ENCODE measurements at regions not wholly inside any gene's neighbourhood (a gene's known extent, or its start where the extent isn't known, plus 50 kb on each side); places are given as distances from the start of the nearest gene placed in this dataset.

DNA sequence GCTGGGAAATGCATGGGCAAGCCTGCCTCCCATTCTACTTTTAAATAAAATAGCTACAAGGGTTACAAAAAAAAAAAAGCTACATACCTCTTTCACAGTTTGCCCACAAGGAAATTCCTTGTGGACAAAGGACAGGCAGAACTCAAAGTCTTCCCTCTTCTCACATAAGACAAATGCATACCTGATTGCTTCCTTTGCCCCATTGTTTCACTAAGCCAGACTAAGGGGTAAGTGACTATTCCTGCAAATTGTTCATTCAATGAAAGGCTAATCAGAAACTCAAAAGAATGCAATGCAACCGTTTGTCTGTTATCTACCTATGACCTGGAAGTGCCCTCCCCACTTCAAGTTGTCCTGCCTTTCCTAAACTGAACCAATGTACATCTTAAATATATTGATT lies 780.6 kb downstream of the FAM133A start:
- DNase-seq: no peak
- Histone ChIP-seq H3K36me3 (no peaks in the 10 kb centered on the region), H3K9me3 (no peaks in the 10 kb centered on the region), H3K27me3 (no peaks in the 10 kb centered on the region), H3K4me3 (no peak overlapping the region)

DNA sequence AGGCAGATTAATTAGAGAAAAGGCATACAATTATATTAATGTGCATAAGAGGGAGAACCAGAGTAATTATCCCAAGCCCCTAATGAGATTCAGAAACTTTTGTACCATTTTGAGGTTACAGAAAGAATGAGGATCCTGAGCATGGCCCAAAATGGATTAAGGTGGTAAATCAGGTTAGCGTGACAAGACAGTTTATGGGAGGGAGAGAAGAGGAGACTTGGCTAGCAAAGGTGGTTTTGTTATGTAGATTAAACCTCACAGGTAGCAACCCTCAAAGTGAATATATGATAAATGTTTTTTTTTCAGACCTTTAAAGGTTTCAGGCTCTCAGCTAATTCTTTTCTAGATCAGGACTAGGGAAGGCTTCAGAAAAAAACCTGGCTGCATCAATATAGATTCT lies 781.8 kb downstream of the FAM133A start:
- Histone ChIP-seq H3K9me3 (no peaks in the 10 kb centered on the region), H3K27me3 (no peaks in the 10 kb centered on the region), H3K36me3 (no peaks in the 10 kb centered on the region), H3K4me3 (no peak overlapping the region)
- DNase-seq: no peak

DNA sequence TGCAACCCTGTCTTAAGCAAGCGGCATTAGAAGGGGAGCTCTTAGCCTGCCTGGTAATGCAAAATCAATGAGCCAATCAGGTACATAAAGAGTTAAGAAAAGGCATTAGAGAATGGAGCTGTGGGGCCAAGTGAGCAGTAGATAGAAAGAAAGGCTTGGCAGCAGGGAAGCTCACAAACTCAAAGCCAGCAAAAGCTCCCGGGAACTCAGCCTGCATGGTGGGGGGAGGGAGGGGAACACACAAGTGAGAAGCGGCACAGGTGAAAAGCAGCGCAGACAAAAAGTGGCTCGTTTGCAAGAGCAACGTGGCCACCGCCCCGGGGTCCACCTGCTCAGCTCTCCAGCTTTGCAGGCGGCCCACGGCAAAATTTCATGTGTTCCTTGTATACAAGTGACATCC lies 818.5 kb downstream of the FAM133A start:
- DNase-seq: no peak
- H3K27me3 ChIP-seq: no peaks in the 10 kb centered on the region
- H3K36me3 ChIP-seq: no peaks in the 10 kb centered on the region
- H3K4me3 ChIP-seq: no peak overlapping the region
- no peaks in the 10 kb centered on the region for H3K9me3 ChIP-seq

DNA sequence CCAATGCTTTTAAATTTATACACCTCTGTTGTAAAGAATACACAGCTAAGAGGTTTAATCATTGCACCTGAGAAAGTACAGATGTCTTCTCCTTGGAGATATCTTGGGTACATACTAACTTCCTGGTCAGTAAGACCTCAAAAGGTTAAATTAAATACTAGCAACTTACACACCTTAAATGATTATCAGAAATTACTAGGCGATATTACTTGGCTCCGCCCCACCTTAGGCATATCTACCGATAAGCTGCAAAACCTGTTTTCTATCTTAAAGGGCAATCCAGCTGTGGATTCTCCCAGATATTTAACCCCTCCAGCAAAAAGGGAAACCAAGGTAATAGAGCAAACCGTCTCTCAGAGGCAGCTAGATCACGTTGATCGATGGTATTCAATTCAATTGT lies 819.4 kb downstream of the FAM133A start:
- H3K36me3 ChIP-seq: no peaks in the 10 kb centered on the region
- no peaks in the 10 kb centered on the region for H3K9me3 ChIP-seq
- no peaks in the 10 kb centered on the region for H3K27me3 ChIP-seq
- DNase-seq: no peak
- no peak overlapping the region for H3K4me3 ChIP-seq

DNA sequence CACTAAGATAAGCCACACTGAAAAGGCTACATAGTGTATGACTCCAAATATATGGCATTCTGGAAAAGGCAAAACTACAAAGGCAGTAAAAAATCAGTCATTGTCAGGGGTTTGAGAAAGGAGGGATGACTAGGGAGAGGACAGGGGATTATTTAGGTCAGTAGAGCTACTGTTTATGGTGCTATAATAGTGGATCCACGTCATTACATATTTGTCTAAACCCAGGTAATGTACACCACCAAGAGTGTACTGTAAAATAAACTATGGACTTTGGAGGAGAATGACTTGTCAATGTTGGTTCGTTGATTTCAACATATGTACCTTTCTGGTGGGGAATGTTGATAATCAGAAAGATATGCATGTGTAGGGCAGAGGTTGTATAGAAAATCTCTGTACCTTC lies 837.6 kb downstream of the FAM133A start:
- Histone ChIP-seq H3K9me3 (no peaks in the 10 kb centered on the region), H3K4me3 (no peak overlapping the region), H3K36me3 (no peaks in the 10 kb centered on the region), H3K27me3 (no peaks in the 10 kb centered on the region)
- DNase-seq: no peak

DNA sequence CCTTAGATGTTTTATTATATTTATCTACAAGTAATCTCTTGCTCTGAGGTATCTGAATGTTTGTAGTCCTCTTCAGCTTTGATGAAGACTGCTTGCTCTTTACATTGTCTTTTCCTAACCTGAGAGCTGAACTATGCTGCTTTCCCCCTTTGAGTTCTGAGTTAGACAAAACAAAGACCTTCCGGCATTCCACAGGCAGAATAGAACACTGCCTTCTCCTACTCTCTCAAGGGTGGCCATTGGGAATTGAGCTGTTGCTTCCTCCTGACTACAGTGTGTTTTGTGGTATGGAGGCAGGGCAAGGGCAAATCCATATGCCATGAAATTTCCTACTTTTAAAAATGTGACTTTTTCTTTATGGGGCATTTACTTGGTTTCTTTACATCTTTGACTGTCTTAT lies 841.0 kb downstream of the FAM133A start:
- no peaks in the 10 kb centered on the region for H3K9me3 ChIP-seq
- H3K4me3 ChIP-seq: no peak overlapping the region
- H3K27me3 ChIP-seq: no peaks in the 10 kb centered on the region
- no peaks in the 10 kb centered on the region for H3K36me3 ChIP-seq
- DNase-seq: no peak

DNA sequence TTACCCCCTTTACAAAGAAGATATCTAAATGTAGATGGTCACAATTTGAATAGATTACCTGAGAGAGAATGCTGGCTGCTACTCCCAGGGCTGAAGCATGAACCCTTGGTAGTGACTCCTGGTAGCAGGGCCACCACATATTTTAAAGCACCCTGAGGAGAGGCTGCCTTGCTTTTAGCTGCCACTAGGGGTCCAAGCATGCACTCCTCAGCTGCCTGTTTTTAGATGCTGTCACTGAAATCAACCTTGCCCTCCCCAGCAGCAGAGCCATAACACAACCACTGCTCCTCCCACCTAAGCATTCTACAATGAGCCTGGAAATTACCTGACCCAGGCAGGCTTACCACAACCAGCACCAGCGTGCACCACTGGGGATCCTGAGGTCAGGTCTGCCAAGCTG lies 850.9 kb downstream of the FAM133A start:
- H3K27me3 ChIP-seq: no peaks in the 10 kb centered on the region
- H3K9me3 ChIP-seq: no peaks in the 10 kb centered on the region
- H3K36me3 ChIP-seq: no peaks in the 10 kb centered on the region
- no peak overlapping the region for H3K4me3 ChIP-seq
- no peak for DNase-seq

DNA sequence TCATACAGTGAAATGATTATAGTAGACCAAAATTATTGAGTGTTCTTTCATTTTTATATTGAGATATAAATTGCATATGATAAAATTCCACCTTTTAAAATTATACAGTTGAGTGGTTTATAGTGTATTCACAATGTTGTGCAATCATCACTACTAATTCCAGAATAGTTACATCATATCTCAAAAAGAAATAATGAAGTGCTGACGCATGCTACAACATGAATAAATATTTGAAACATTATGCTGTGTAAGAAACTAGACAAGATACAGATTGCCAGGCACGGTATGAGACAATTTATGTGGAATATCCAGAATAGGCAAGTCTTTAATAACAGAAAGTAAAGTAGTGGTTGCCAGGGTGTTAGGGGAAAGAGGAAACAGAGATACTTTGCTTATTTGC lies 871.7 kb downstream of the FAM133A start:
- Histone ChIP-seq H3K4me3 (no peak overlapping the region), H3K36me3 (no peaks in the 10 kb centered on the region), H3K27me3 (no peaks in the 10 kb centered on the region), H3K9me3 (no peaks in the 10 kb centered on the region)
- DNase-seq: no peak

DNA sequence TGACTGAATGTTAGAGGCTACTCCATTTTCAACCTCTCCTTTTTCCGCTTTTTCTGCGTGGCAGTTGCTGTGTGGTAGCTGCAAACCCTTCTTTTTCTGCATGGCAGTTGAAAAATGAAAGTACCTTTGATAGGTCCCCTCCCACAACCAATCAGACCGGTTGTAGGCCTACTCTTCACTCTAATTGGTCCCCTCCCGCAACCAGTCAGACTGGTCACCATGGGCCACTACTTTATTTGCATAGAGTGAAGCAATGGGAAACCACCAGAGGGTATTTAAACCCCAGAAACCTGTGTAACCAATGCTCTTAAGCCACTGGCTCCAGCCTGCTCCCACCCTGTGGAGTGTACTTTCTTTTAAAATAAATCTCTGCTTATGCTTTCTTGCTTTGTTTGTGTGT lies 877.8 kb downstream of the FAM133A start:
- no peak for DNase-seq
- Histone ChIP-seq H3K36me3 (no peaks in the 10 kb centered on the region), H3K4me3 (no peak overlapping the region), H3K9me3 (no peaks in the 10 kb centered on the region), H3K27me3 (no peaks in the 10 kb centered on the region)

DNA sequence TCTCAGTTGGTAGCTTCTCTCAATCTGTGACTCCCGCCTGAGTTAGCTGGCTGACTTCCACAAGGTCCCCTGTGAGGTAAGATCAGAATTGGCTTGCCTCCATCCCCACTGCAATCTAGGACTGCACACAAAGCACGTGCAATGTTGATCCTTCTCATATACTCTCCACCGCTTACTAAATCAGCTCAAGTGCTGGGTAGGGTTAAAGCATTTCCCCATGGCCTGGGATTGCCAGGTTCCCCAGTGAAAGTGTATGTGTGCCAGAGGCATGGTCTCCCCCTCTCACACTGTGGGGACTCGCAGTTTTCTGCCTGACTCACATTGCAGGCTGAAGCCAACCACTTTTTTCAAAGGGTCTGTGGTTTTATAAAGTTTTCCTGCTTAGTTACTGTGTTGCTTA lies 886.9 kb downstream of the FAM133A start:
- DNase-seq: no peak
- no peaks in the 10 kb centered on the region for H3K36me3 ChIP-seq

DNA sequence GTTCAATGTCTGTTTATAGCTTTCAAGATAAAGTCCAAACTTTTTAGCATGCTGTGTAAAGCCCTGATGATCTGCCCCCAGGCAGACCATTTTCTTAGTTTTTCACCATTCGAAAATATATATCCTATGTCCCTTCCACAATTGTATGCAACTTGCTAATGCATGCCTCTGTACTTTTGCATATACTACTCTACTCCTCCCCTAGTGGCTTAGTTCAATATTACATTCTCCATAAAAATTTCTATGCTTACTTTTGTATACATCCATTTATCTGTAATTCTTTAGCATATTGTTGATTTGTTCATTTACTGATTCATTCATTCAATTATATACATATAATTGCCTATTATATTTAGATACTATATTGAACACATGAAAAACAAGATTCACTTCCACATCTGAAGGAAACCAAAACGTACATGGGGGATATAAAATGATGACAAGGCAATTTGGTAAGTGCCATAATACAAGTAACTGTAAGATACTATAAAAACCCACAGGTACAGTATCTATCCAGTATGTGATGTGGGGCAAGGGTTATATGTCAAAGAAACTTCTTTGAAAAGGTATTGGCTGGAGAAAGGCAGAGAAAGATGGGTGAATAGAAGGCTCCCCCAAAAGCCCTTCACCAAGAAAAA lies 902.5 kb downstream of the FAM133A start:
- Histone ChIP-seq H3K9me3 (no peaks in the 10 kb centered on the region), H3K4me3 (no peak overlapping the region), H3K36me3 (no peaks in the 10 kb centered on the region), H3K27me3 (no peaks in the 10 kb centered on the region)
- DNase-seq: no peak

More for the DNA sequence above, 886.9 kb downstream of the FAM133A start:
- Histone ChIP-seq H3K27me3 (no peaks in the 10 kb centered on the region), H3K9me3 (no peaks in the 10 kb centered on the region), H3K4me3 (no peak overlapping the region)

DNA sequence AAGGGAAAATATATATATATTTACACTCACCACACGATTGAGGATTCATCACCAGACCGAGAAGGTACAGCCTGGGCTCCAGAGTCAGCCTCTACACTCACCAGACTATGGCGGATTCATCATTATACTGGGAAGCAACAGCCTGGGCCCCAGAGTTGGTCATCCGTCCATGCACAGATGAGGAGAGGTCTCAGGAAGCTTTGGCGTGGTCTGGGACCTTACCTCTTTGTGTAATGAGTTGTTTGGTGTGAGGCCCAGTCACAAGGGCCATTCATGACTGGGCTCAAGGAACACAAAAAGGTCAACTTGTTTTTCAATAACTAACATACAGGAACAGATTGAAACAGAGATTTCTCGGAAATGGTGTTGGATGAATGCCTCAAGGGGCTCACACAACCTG lies 926.1 kb downstream of the FAM133A start:
- no peaks in the 10 kb centered on the region for H3K27me3 ChIP-seq
- H3K4me3 ChIP-seq: no peak overlapping the region
- H3K36me3 ChIP-seq: no peaks in the 10 kb centered on the region
- H3K9me3 ChIP-seq: no peaks in the 10 kb centered on the region
- DNase-seq: no peak

DNA sequence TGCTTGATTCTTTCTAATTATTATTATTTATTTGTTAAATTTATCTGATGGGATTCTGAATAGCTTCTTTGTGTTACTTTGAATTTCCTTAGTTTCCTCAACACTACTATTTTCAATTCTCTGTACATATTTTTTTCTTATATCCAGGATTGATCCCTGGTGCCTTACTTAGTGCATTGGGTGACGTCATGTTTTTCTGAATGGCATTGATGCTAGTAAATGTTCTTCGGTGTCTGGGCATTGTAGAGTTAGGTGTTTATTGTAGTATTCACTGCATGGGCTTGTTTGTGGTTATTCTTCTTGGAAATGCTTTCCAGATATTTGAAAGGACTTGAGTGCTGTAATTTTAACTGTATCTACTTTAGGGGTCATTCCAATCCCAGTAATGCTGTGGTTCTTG lies 938.1 kb downstream of the FAM133A start:
- no peak overlapping the region for H3K4me3 ChIP-seq
- no peaks in the 10 kb centered on the region for H3K27me3 ChIP-seq
- no peaks in the 10 kb centered on the region for H3K36me3 ChIP-seq
- no peak for DNase-seq
- no peaks in the 10 kb centered on the region for H3K9me3 ChIP-seq

DNA sequence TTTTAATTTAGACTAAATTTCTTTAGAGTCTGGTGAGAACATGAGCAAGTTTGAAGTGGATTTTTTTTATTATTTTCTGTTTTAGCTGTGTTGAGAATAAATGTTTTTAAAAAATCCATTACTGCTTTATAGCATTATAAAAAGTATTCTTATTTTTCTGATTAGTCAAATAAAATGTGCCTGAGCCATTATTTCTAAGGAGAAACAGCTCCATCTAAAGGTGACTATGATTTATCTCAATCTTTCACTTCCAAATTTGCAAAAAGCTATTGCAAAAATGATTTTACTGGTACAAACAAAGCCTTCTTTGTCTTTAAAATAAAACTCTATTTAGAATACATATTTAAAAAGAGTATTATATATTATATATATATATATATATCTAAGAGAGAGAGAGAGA lies 959.2 kb downstream of the FAM133A start:
- Histone ChIP-seq H3K4me3 (no peak overlapping the region), H3K9me3 (no peaks in the 10 kb centered on the region), H3K27me3 (no peaks in the 10 kb centered on the region), H3K36me3 (no peaks in the 10 kb centered on the region)
- DNase-seq: no peak

DNA sequence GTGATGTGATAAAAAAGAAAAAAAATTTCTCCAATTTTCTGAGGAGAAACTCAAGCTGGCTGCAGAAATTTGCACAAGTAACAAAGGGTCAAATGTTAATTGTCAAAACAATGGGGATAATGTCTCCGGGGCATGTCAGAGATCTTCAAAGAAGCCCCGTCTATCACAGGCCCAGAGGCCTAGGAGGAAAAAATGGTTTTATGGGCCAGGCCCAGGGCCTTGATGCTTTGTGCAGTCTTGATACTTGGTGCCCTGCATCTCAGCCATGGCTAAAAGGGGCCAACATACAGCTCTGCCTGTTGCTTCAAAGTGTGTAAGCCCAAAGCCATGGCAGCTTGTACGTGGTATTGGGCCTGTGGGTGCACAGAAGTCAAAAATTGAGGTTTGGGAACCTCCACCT lies 961.0 kb downstream of the FAM133A start:
- H3K4me3 ChIP-seq: no peak overlapping the region
- no peak for DNase-seq
- no peaks in the 10 kb centered on the region for H3K27me3 ChIP-seq
- H3K9me3 ChIP-seq: no peaks in the 10 kb centered on the region
- H3K36me3 ChIP-seq: no peaks in the 10 kb centered on the region

DNA sequence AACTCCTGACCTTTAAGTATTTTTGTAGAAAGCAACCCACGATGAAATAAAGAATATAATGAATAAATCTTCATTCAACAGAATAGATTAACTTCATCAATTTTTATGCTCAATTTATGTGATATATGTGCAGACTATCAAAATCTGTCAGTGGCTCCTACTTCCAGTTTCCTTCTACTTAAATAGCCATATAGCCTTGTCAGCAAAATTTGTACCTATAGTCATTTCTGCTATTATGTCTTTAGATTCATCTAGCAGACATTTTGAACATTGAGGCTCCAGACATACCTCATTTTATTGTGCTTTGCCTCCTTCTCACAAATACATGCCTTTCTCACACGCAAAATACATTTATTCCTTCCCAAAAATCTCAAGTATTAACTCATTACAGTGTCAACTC lies 971.7 kb downstream of the FAM133A start:
- no peaks in the 10 kb centered on the region for H3K27me3 ChIP-seq
- no peaks in the 10 kb centered on the region for H3K36me3 ChIP-seq
- no peaks in the 10 kb centered on the region for H3K9me3 ChIP-seq
- H3K4me3 ChIP-seq: no peak overlapping the region
- DNase-seq: no peak

DNA sequence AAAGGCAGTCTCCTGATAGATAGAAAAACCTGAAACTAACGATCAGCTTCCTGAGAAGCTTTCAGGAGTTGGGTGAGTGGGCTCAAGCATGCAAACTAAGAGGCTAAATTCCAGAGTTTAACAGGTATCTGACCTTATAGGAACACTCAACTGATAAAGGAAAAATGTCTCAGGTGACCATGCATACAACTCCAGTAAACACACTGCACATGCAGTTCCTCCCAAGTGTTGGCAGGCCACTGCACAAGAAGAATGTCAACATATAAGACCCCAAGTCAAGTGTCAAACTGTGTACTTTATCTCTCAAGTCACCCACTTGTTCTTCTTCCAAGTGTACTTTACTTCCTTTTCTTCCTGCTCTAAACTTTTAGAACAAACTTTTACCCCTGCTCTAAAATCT lies 981.2 kb downstream of the FAM133A start:
- no peak for DNase-seq
- H3K9me3 ChIP-seq: no peaks in the 10 kb centered on the region
- H3K36me3 ChIP-seq: no peaks in the 10 kb centered on the region
- H3K4me3 ChIP-seq: no peak overlapping the region
- no peaks in the 10 kb centered on the region for H3K27me3 ChIP-seq

DNA sequence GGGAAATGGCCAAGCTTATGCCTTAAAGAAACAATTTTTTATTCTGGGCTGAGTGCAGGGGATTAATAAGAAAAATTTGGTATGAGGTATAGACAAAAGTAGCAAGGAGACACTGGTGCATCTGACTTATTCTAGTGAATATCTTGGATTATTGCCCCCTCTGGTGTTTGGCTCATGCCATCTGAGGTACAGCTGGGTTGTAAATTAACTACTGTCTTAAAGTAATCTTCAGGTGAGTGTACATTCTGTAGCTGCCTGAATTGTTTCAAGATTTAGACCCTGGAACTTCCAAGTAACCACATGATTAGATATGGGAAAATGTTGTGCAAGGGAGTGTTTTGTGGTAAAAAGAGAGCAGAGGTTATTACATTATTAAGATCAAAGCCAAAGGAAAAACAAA lies 988.7 kb downstream of the FAM133A start:
- Histone ChIP-seq H3K36me3 (no peaks in the 10 kb centered on the region), H3K27me3 (no peaks in the 10 kb centered on the region), H3K9me3 (no peaks in the 10 kb centered on the region), H3K4me3 (no peak overlapping the region)
- no peak for DNase-seq

DNA sequence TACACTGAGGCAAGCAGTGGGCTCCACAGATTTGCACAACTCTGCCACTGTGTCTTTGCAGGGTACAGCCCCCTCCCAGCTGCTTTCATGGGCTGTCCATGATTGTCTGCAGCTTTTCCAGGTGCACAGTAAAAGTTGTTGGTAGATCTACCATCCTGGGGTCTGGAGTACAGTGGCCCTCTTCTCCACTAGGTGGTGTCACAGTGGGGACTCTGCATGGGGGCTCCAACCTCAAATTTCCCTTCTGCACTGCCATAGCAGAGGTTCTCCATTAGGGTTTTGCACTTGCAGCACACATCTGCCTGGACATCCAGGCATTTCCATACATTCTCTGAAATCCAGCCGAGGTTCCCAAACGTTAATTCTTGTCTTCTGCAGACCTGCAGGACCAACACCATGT lies 1002.3 kb downstream of the FAM133A start:
- H3K27me3 ChIP-seq: no peaks in the 10 kb centered on the region
- no peak for DNase-seq
- no peaks in the 10 kb centered on the region for H3K36me3 ChIP-seq
- no peaks in the 10 kb centered on the region for H3K9me3 ChIP-seq
- no peak overlapping the region for H3K4me3 ChIP-seq
